HG03064 (cell line): ENCODE measurements at regions not wholly inside any gene's neighbourhood (a gene's known extent, or its start where the extent isn't known, plus 50 kb on each side); places are given as distances from the start of the nearest gene placed in this dataset.

Experiments used
- ATAC-seq: cut with Tn5 transposase; IDR thresholded peaks from one replicate; pipeline ENCODE4 v1.9.1; 2021; ENCODE audit warnings: low read depth; ENCODE audit not compliant: unreplicated experiment

GRCh38 chr13:105602956-105603670 lies 932.3 kb downstream of the EFNB2 start:
- no peak for ATAC-seq

- no peak for ATAC-seq
These were observed 935.9 kb downstream of the EFNB2 start for GRCh38 chr13:105599477-105600037.

GRCh38 chr13:105598529-105598928 lies 936.9 kb downstream of the EFNB2 start:
- ATAC-seq = no peak

- no peak for ATAC-seq
These were observed 937.9 kb downstream of the EFNB2 start for GRCh38 chr13:105597573-105597972.

- ATAC-seq = no peak
These were observed 940.0 kb downstream of the EFNB2 start for GRCh38 chr13:105595471-105595870.

GRCh38 chr13:105591277-105591676 lies 944.2 kb downstream of the EFNB2 start:
- no peak for ATAC-seq

GRCh38 chr13:105587786-105588185 lies 947.7 kb downstream of the EFNB2 start:
- no peak for ATAC-seq

GRCh38 chr13:105579821-105580710 lies 955.4 kb downstream of the EFNB2 start:
- ATAC-seq = no peak

GRCh38 chr13:105573136-105573535 lies 962.3 kb downstream of the EFNB2 start:
- ATAC-seq = no peak

GRCh38 chr13:105572401-105572800 lies 963.1 kb downstream of the EFNB2 start:
- ATAC-seq = no peak

GRCh38 chr13:105569816-105570215 lies 965.6 kb downstream of the EFNB2 start:
- no peak for ATAC-seq

- no peak for ATAC-seq
These were observed 967.4 kb downstream of the EFNB2 start for GRCh38 chr13:105567951-105568525.

- no peak for ATAC-seq
These were observed 970.2 kb downstream of the EFNB2 start for GRCh38 chr13:105565136-105565727.

- ATAC-seq = no peak
These were observed 983.4 kb downstream of the EFNB2 start for GRCh38 chr13:105552078-105552477.

- ATAC-seq = no peak
These were observed 987.6 kb downstream of the EFNB2 start for GRCh38 chr13:105547851-105548250.

- no peak for ATAC-seq
These were observed 989.7 kb downstream of the EFNB2 start for GRCh38 chr13:105545811-105546210.

GRCh38 chr13:105543742-105544141 lies 991.7 kb downstream of the EFNB2 start:
- no peak for ATAC-seq

- no peak for ATAC-seq
These were observed 993.9 kb downstream of the EFNB2 start for GRCh38 chr13:105541565-105541964.

- ATAC-seq = no peak
These were observed 997.1 kb downstream of the EFNB2 start for GRCh38 chr13:105538346-105538745.

GRCh38 chr13:105537113-105537512 lies 998.3 kb downstream of the EFNB2 start:
- no peak for ATAC-seq

- no peak for ATAC-seq
These were observed 1005.0 kb downstream of the EFNB2 start for GRCh38 chr13:105530468-105530867.
